PC-9 (cell line): ENCODE measurements at regions not wholly inside any gene's neighbourhood (a gene's known extent, or its start where the extent isn't known, plus 50 kb on each side); places are given as distances from the start of the nearest gene placed in this dataset.

Experiments used
- EZH2 ChIP-seq: fragments of 200-600 bp; sonication (generic); IDR thresholded peaks from 2 replicates; pipeline ENCODE4 v1.8.0; 2017; ENCODE audit warnings: antibody characterized with exemption, low read depth
- TF ChIP-seq, protein P1 (sequence below): fragments of 200-600 bp; sonication (generic); conservative IDR thresholded peaks from 2 replicates; pipeline ENCODE4 v1.6.1; 2017; ENCODE audit warnings: mixed run types, antibody characterized with exemption, mild to moderate bottlenecking, moderate library complexity

DNA sequence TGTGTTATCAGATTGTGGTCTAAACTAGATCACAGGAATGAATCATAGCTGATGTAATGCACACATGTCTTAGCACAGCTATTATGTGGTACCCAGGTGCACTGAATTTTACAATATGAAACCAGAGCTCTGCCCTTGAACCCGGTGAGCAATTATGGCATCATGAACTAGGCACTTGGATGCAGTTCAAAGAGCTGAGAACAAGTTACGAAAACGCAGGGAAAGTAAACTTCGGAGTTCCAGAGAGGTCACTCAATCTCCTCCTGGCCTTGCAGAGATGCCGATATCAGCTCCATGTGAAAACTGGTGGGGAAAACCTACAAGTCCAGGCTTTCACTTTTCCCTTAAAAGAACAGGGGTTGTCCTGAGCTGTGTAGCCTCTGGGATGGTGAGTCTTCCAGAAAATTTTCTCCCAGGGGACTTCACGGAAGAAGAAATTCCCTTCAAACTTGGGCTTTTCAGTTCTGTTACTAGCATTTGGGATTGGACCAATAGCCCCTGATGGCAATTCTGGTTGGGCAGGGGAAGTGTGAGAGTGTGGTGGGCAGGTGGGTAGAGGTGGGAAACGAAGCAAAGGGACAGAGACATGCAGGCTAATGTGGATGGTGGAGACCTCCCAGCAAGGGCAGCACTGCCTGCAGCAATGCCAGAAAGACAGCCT, 71.1 kb upstream of the SH3BP4 start:
- TF ChIP-seq, protein P1, sequence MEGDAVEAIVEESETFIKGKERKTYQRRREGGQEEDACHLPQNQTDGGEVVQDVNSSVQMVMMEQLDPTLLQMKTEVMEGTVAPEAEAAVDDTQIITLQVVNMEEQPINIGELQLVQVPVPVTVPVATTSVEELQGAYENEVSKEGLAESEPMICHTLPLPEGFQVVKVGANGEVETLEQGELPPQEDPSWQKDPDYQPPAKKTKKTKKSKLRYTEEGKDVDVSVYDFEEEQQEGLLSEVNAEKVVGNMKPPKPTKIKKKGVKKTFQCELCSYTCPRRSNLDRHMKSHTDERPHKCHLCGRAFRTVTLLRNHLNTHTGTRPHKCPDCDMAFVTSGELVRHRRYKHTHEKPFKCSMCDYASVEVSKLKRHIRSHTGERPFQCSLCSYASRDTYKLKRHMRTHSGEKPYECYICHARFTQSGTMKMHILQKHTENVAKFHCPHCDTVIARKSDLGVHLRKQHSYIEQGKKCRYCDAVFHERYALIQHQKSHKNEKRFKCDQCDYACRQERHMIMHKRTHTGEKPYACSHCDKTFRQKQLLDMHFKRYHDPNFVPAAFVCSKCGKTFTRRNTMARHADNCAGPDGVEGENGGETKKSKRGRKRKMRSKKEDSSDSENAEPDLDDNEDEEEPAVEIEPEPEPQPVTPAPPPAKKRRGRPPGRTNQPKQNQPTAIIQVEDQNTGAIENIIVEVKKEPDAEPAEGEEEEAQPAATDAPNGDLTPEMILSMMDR: no peak
- TF ChIP-seq EZH2: no peak
